Common myeloid progenitor, CD34-positive (primary cell): ENCODE measurements at regions not wholly inside any gene's neighbourhood (a gene's known extent, or its start where the extent isn't known, plus 50 kb on each side); places are given as distances from the start of the nearest gene placed in this dataset.

Experiments used
- CTCF ChIA-PET: fragments of 350-600 bp; sonication (Branson Sonifier 250); formaldehyde crosslinking; loops from one replicate; lab custom pipeline; 2021; ENCODE audit warnings: antibody characterized with exemption; lab: Charles Lee
- POLR2A ChIA-PET: fragments of 350-600 bp; sonication (Branson Sonifier 250); formaldehyde crosslinking; loops from one replicate; lab custom pipeline; 2021; ENCODE audit warnings: antibody characterized with exemption; lab: Charles Lee
- DNase-seq, 3 donors: peaks; one replicate each; pipeline versions ENCODE4 v3.0.0 to v3.0.0-alpha.2; 2013
- H3K27ac ChIP-seq, 2 experiments: 1 replicate in 1 of 2; 2 replicates in 1 of 2; pipeline ENCODE4 v1.7.0; 2013; ENCODE audit warnings: inconsistent platforms in 2 of 2, low read length in 2 of 2, mild to moderate bottlenecking in 2 of 2, low read depth in 1 of 2, moderate library complexity in 1 of 2; ENCODE audit not compliant: severe bottlenecking in 2 of 2, insufficient read depth in 1 of 2, poor library complexity in 1 of 2
- H3K27me3 ChIP-seq, 5 experiments: replicated peaks in 2 of 5; 1 replicate in 3 of 5; 2 replicates in 2 of 5; pipeline versions ENCODE4 v1.6.1 to v1.7.0; 2013; ENCODE audit warnings: low read length in 4 of 5, mild to moderate bottlenecking in 2 of 5, moderate library complexity in 2 of 5, inconsistent platforms in 1 of 5; ENCODE audit not compliant: insufficient read depth in 5 of 5, control insufficient read depth in 4 of 5
- H3K36me3 ChIP-seq, 4 experiments: 1 replicate in 2 of 4; 2 replicates in 2 of 4; pipeline versions ENCODE4 v1.6.1 to v1.7.0; 2013; ENCODE audit warnings: low read length in 3 of 4, control low read depth in 1 of 4, mild to moderate bottlenecking in 1 of 4; ENCODE audit not compliant: control insufficient read depth in 4 of 4, insufficient read depth in 4 of 4
- H3K4me1 ChIP-seq, 4 experiments: 1 replicate in 3 of 4; 2 replicates in 1 of 4; pipeline versions ENCODE4 v1.6.1 to v1.7.1; 2013; ENCODE audit warnings: low read length in 3 of 4, mild to moderate bottlenecking in 3 of 4, control low read depth in 1 of 4, inconsistent platforms in 1 of 4, moderate library complexity in 1 of 4; ENCODE audit not compliant: control insufficient read depth in 4 of 4, insufficient read depth in 4 of 4; ENCODE audit errors: control extremely low read depth in 1 of 4
- H3K4me3 ChIP-seq, 7 experiments: 1 replicate in 4 of 7; 2 replicates in 3 of 7; pipeline versions ENCODE4 v1.5.1 to v1.7.0; 2013; ENCODE audit warnings: mild to moderate bottlenecking in 7 of 7, low read length in 6 of 7, moderate library complexity in 6 of 7, inconsistent platforms in 2 of 7, low read depth in 2 of 7, control low read depth in 1 of 7; ENCODE audit not compliant: insufficient read depth in 4 of 7, control insufficient read depth in 1 of 7; ENCODE audit errors: extremely low read depth in 1 of 7
- H3K9me3 ChIP-seq, 5 experiments: 1 replicate in 4 of 5; 2 replicates in 1 of 5; pipeline versions ENCODE4 v1.6.1 to v1.7.1; 2013; ENCODE audit warnings: low read length in 4 of 5, mild to moderate bottlenecking in 2 of 5, inconsistent platforms in 1 of 5, low read depth in 1 of 5, moderate library complexity in 1 of 5; ENCODE audit not compliant: control insufficient read depth in 4 of 5, insufficient read depth in 2 of 5; ENCODE audit errors: control extremely low read depth in 1 of 5
- WGBS: methylation state at CpG from one replicate; pipeline ENCODE4 v1.1.5; 2013; ENCODE audit not compliant: insufficient coverage; 5-methylcytosine and 5-hydroxymethylcytosine counted together

- Histone ChIP-seq H3K9me3 (no peaks in the 10 kb centered on the region), H3K4me1 (no peaks in the 10 kb centered on the region), H3K36me3 (no peaks in the 10 kb centered on the region), H3K27ac (no peak overlapping the region), H3K27me3 (peaks cover 0 to 3% (median 0%) of the 10 kb centered on the region in 5 experiments), H3K4me3 (no peak overlapping the region)
- CTCF ChIA-PET = interaction anchor here (1.6 kb wide), 1 partner anchor 7 kb away, joined by 3 read pairs; no protein-coding TSS in a partner anchor
- POLR2A ChIA-PET = no interaction called here
- DNase-seq = no peak
- 98% methylated on average over 15 of the region's 16 CpGs for WGBS
Measured at GRCh38 chr12:13365748-13366366, 169.3 kb downstream of the EMP1 start.

DNA sequence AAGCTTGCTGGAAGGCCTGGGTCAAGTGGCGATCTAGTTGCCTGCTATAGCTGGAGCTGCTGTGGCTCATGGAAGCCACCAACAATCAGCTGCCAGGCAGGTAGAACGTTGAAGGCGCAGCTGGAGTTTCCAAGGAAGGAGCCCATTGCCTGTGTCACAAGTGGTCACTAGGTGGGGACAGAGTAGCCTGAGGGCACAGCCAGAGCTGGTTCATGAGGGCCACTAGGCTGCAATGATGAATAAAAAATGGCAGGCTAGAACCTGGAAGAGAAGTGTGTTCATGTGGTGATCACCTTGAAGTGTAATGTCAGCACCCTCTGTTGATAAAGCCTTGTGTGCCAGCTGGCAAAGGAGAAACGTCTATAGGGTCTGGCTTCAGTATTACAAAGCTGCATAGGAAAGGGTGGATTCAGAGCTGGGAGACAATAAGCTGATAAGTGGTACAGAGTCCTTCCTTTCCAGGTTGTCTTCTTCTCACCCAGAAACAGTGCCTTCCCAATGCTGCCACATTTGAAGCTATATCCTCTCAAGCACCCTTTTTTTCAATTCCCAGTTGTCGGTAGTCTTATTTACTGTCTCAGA lies 165.8 kb downstream of the EMP1 start:
- DNase-seq = peak; percentile 35 to 63 (median 57)
- H3K27ac ChIP-seq = no peak overlapping the region
- H3K4me1 ChIP-seq = no peaks in the 10 kb centered on the region
- no peak overlapping the region for H3K4me3 ChIP-seq
- peaks cover 0 to 21% (median 7%) of the 10 kb centered on the region in 5 experiments for H3K27me3 ChIP-seq
- no peaks in the 10 kb centered on the region for H3K36me3 ChIP-seq
- no peaks in the 10 kb centered on the region for H3K9me3 ChIP-seq
- ChIA-PET CTCF (interaction anchor here (0.6 to 2.0 kb wide), 18 partner anchors 10 to 805 kb away, joined by 3 to 18 read pairs (median 3); no protein-coding TSS in a partner anchor), POLR2A (no interaction called here)
- WGBS = 61% methylated on average over 4 of the region's 5 CpGs

GRCh38 chr12:13359636-13360035 lies 163.1 kb downstream of the EMP1 start:
- H3K4me1 ChIP-seq = no peaks in the 10 kb centered on the region
- H3K27ac ChIP-seq = no peak overlapping the region
- H3K4me3 ChIP-seq = no peak overlapping the region
- no peaks in the 10 kb centered on the region for H3K9me3 ChIP-seq
- no peak for DNase-seq
- ChIA-PET CTCF (interaction anchor here (1.0 kb wide), 1 partner anchor 55 kb away, joined by 3 read pairs; no protein-coding TSS in a partner anchor), POLR2A (no interaction called here)
- H3K36me3 ChIP-seq = no peaks in the 10 kb centered on the region
- peaks cover 3 to 24% (median 12%) of the 10 kb centered on the region in 5 experiments for H3K27me3 ChIP-seq

DNA sequence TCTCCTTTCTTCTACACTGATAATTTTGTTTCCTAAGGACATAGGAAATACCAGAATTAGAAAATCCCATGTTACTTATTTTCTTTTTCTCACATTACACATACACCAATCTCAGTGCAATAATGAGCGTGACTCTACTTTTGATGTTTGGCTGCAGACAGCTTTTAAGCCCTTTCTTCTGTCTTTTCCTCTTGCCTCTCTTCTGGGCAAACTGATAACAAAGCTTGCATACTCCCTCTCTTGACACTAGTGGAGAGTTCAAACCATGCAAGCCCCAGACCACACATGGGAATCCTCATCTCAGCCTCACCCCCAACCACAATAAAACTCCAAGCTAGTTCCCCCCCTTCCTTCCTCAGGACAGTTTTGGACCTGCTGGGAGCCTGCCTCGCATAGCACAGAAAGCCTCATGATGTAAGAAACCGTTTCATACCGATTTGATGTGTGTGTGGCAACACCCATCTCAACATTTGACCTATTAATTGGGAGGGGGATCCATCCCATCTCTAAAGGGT lies 161.9 kb downstream of the EMP1 start:
- no peaks in the 10 kb centered on the region for H3K36me3 ChIP-seq
- no peak overlapping the region for H3K27ac ChIP-seq
- no peaks in the 10 kb centered on the region for H3K9me3 ChIP-seq
- H3K27me3 ChIP-seq = peaks cover 3 to 24% (median 12%) of the 10 kb centered on the region in 5 experiments
- ChIA-PET CTCF (interaction anchor here (0.7 to 1.2 kb wide), 2 partner anchors 9 to 102 kb away, joined by 3 read pairs; no protein-coding TSS in a partner anchor), POLR2A (no interaction called here)
- no peaks in the 10 kb centered on the region for H3K4me1 ChIP-seq
- 100% methylated on average over 1 of the region's 4 CpGs for WGBS
- DNase-seq = no peak
- H3K4me3 ChIP-seq = no peak overlapping the region

- ChIA-PET CTCF (no interaction called here), POLR2A (no interaction called here)
- Histone ChIP-seq H3K27me3 (peaks cover 0 to 9% (median 6%) of the 10 kb centered on the region in 5 experiments), H3K27ac (no peak overlapping the region), H3K9me3 (no peaks in the 10 kb centered on the region), H3K4me3 (no peak overlapping the region), H3K36me3 (no peaks in the 10 kb centered on the region), H3K4me1 (no peaks in the 10 kb centered on the region)
- WGBS = 100% methylated on average over 2 of the region's 2 CpGs
- DNase-seq = no peak
Measured at GRCh38 chr12:13350946-13351345, 154.4 kb downstream of the EMP1 start.

DNA sequence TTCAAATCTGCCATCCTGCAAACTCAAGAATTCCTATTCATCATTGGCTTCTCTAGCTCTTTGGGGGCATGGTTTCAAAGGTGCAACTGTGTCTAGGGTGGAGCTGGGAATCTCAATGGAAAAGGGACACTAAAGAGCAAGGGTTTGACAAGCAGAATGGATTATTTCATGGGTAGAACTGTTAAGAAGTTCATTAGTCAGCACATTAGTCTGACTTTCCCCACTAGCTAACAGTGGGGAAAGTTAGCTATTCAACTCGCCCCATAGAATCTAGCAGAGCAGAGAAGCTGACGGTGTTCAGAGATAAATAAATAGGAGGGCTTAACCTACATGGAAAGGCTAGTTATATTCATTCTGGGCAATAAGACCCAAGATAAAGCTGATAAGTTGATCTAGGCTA lies 153.9 kb downstream of the EMP1 start:
- Histone ChIP-seq H3K27ac (no peak overlapping the region), H3K4me1 (no peaks in the 10 kb centered on the region), H3K9me3 (no peaks in the 10 kb centered on the region), H3K27me3 (peaks cover 0 to 9% (median 7%) of the 10 kb centered on the region in 5 experiments), H3K36me3 (no peaks in the 10 kb centered on the region), H3K4me3 (no peak overlapping the region)
- no peak for DNase-seq
- ChIA-PET CTCF (interaction anchor here (1.3 kb wide), 1 partner anchor 12 kb away, joined by 3 read pairs; no protein-coding TSS in a partner anchor), POLR2A (no interaction called here)
- 100% methylated on average over 1 of the region's 2 CpGs for WGBS

GRCh38 chr12:13348464-13348863 lies 151.9 kb downstream of the EMP1 start:
- DNase-seq = no peak
- 100% methylated on average over 1 of the region's 1 CpG for WGBS
- Histone ChIP-seq H3K27me3 (peaks cover 2 to 10% (median 7%) of the 10 kb centered on the region in 5 experiments), H3K27ac (no peak overlapping the region), H3K4me1 (no peaks in the 10 kb centered on the region), H3K9me3 (no peaks in the 10 kb centered on the region), H3K36me3 (no peaks in the 10 kb centered on the region), H3K4me3 (no peak overlapping the region)
- ChIA-PET CTCF (interaction anchor here (0.6 kb wide), 1 partner anchor 42 kb away, joined by 3 read pairs; no protein-coding TSS in a partner anchor), POLR2A (no interaction called here)
